Muscle of back (tissue), 3 donors: ENCODE measurements at regions not wholly inside any gene's neighbourhood (a gene's known extent, or its start where the extent isn't known, plus 50 kb on each side); places are given as distances from the start of the nearest gene placed in this dataset.

Experiments
- DNase-seq, 3 donors: peaks; one replicate each; pipeline versions ENCODE4 v3.0.0 to v3.0.0-alpha.2; 2013

DNA sequence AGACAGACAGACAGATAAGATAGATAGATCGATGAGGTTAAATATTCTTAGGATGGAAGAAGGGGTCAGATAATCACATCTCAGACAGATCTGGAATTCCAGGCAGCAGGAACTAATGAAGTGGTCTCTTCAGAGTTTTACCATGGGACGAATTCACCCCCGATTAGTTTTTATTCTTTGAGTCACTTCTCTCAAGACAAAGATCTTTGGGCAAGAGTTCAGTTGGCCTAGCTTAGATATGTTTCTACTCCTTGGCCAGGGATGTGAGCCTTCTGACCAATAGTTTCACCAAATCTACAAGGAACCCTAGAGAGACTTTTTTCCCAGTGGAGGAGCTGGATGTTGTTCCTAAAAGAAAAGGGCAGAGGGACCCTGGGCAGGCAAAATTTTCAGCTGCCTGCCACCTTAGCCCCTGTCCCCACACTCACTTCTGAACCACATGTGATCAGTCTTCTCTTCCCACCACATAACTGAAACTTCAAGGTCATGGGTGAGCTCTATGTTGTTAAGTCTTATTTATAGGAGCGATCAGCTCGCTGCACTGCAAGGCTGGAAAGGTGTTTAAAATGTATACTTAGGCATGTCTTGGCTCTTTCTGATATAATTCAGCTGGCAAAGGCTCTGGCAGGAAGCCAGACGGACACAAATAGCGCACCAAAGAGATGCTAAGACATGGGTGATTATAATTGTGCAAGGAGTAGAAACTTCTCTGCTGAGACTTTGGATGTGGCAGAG, 132.9 kb downstream of the PALM2AKAP2 start:
- peak in 1 of 3 donors; percentile 23 for DNase-seq

GRCh38 chr9:109913461-109913810, 133.4 kb downstream of the PALM2AKAP2 start:
- DNase-seq: no peak

DNA sequence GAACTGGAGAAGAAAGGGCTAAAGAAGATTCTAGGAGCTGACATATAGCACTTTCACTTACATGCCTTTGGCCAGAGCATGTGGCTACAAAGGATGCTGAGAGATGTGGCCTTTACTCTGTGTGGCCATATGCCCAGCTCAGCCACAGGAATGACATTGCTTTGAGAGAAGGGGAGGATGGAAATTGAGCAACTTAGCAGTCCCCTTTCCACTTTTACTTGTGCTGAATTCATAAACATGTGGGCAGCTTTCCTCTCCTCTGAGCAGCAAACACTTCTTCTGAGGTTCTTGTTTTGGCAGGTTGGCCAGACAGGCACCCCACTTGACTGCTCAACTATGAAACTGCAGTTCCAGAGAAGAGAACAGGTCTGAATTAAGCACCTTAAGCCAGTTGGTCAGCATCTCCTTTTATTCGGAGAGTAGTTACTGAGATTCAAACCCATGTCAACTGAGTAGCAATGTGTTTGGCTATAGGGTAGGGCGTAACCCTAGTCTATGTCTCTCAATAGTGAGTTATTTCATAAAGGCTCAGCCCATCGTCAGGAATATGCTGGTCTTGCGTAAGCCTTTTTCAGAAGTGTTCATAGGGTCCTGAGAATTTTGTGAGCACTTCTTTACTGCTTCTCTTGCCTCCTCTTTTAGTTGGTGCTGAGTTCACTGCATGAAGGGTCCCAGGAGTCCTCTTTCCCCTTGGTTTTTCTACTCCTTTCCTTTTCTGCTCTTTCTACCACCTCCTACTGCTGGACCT, 134.5 kb downstream of the PALM2AKAP2 start:
- no peak for DNase-seq

GRCh38 chr9:109916316-109916715, 136.3 kb downstream of the PALM2AKAP2 start:
- DNase-seq: no peak

GRCh38 chr9:109918339-109919163, 138.6 kb downstream of the PALM2AKAP2 start:
- DNase-seq: peak in 2 of 3 donors; percentile 19 to 48

DNA sequence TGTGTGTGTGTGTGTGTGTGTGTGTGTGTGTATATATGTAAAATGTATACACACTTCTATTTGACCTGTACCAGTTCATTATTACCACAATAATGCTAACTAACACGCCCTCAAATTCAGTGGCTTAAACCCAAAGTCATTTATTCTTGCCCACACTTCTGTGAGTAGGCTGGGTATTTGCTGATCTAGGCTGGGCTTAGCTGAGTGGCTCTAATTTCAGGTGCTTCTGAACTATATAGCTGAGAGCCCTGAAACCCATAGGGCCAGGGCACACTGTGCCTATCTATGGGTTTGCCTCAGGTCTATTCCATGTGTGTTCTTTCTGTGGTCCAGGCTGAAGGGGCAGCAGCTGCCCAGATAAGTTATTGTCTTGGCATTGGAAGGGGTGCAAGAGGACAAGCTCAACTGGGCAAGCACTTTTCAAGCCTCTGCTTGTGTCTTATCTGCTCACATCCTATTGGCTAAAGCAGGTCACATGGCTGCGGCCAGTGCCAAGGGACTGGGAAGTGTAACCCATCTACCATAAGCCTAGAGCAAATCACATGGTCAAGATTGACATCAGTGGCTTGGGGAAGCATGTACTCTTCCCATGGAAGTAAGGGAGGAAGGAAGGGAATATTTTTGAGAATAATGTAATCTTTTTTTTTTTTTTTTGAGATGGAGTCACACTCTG, 139.9 kb downstream of the PALM2AKAP2 start:
- DNase-seq: no peak

DNA sequence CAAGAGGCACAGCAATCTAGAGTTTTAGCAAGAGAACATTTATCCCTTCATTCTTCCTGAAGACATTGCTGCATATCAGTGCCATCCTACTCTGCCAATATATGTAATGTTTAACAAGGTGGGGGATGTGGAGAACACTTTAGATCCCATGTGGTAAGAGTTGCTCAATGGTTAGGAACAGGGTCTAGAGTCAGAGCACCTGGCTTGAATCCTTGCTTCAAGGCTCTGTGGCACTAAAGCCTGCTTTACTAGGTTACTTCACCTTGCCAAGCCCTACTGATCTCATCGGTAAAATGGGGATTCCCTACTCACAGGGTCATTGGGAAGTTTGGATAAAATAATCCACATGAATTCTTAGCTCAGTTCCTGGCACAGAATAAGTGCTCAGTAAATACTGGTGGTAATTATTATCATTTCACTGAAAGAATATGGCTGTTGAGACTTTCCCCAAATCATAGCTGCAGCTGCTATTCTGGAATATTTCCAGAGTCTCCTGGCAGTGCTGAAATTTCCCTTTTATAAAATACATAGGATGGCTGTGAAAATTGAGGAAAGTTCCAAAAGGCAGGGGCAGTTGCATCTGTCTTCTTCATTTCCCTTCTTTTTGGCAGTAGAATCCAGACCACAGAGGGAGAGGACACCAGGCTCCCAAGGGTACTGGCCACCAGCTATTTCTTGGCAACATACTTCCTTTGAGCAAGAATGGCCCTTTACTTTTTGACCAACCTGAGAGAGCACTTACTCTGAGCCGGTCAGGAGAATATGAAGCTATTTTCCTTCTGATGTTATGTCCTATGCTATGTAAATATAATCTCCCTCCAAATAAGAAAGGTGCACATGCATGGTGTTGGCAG, 142.8 kb downstream of the PALM2AKAP2 start:
- peak in 2 of 3 donors; percentile 79 to 90 for DNase-seq

DNA sequence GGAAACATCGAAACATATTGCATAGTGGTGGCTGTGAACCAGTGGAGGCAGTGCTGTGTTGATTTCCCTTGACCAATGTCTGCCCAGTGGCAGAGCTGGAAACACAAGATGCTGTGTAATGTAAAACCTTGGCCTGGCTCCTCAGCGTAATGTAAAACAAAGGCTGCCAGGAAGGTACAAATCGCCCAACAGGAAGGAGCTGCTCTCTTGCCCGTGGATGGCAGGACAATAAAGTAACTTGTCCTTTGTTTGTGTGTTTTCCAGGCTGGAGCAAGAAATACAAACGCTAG, 143.4 kb downstream of the PALM2AKAP2 start:
- peak in 2 of 3 donors; percentile 44 to 79 for DNase-seq

GRCh38 chr9:109923806-109924205, 143.8 kb downstream of the PALM2AKAP2 start:
- DNase-seq: no peak

DNA sequence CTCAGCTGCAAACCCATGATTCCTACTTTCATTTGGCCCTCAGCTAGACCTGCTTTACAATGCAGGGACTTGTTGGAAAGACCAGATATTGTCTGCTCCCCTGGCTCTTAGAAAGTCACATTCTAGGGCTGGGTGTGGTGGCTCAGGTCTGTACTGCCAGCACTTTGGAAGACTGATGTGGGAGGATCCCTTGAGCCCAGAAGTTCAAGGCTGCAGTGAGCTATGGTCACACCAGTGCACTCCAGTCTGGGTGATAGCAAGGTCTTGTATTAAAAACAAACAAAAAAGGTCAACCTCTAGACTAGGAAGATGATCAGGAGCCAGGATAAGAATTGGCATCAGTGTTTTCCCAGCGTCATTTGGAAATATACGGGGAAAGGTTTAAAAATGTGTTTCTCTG, 145.8 kb downstream of the PALM2AKAP2 start:
- no peak for DNase-seq

- DNase-seq: no peak
Observed at GRCh38 chr9:109926421-109926869, 146.4 kb downstream of the PALM2AKAP2 start.

GRCh38 chr9:109931623-109932022, 151.6 kb downstream of the PALM2AKAP2 start:
- no peak for DNase-seq

DNA sequence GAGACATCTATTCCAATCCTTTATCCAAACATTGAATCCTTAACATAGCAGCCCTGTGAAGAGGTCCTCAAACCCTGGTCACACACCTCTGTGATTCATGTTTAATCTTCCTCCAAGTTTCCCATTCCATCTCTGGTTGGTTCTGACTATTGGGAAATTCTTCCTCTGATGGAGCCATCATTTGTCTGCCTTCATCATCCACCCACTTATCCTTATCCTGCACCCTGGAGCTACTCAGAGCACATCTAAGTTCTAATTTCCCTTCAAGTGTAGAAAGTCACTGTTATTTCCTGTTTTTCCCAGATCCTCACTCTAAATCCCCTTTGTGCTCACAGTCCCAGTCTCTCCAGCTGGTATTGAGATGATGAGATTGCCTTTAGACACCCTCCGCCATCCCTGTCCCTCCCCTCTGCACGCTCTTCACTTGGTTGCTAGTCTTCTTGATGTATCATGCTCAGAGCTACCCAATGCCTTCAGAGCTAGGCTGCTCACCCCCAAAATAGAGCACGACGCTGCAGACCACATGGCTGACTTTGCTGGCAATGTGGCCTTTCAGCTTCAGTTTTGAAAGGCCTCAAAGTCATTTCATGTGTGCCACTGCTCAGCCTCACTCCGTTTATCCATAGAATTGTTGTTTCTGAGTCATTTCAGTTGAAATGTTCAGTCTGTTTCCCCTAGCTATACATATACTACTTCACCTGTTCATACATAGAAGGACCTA, 154.3 kb downstream of the PALM2AKAP2 start:
- DNase-seq: no peak

DNA sequence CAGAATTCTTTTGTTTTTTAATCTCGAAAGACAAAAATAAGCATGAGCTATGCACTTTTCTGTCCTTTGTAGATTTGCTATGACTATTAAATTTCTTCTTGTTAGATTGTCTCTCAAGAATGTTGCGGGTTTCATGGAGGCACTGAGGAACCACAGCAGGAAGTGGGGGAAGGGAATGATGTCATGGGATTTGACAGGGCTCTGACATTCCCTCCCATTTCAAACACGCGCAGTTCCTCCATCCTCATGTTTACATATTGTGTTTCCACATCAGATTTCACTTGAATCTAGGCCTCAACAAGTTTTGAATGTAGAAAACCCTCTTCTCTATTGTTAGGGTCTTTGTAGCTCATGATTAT, 154.8 kb downstream of the PALM2AKAP2 start:
- DNase-seq: peak in 1 of 3 donors; percentile 57

DNA sequence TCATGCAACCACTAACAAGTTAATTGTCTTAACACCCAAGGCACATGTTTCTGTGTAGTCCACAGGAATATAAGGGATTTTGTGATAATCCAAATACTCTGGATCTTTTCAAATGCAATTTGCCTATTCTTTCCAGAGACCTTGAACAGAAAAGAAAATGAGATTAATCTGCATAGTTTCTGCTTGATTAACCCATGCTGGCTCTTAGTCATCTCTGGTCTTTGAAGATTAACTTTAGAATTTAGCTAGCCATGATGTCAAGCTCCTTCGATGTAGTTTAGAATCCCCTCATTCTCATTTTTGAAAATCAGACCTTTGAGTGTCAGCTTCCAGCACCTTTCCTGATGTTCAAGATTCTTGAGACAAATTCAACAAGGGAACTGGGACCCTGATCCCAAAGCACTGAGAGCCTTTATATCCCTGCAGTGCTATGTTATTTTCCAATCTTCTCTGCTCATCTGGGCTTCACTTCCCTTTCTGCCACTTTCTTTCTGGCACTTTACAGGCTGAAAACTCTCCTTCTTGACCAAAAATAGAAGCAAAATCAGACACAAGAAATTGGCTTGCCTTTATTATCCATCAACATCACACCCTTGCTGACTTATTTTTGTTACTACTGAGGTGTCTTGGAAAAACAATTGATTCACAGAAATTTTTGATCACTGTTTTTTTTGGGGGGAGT, 155.5 kb downstream of the PALM2AKAP2 start:
- no peak for DNase-seq

DNA sequence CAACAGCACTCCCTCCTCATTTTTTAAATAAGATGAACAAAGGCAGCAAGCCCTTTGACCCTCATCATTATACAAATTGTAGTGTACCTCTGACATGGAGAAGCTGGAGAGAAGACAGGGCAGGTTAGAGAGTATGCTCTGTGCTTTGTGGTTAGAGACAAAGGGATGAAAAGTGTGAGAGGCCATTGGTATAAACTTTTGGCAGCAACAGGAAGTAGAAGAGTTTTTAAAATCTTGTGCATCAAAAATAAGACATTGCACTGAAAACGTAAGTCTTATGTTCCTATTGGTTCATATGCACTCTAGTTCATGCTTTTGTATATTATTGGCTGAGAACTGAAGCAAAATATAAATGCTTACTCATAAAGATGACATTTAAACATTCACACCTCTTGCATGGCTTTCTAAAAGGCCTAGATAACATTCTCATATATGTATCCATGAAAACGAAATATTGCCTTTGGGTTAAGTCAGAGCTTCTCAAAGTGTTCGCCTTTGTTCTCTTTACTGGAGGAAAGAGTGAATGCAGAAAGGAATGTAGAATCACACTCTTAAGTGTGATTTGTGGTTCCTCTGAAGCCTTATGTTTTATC, 158.0 kb downstream of the PALM2AKAP2 start:
- DNase-seq: no peak

DNA sequence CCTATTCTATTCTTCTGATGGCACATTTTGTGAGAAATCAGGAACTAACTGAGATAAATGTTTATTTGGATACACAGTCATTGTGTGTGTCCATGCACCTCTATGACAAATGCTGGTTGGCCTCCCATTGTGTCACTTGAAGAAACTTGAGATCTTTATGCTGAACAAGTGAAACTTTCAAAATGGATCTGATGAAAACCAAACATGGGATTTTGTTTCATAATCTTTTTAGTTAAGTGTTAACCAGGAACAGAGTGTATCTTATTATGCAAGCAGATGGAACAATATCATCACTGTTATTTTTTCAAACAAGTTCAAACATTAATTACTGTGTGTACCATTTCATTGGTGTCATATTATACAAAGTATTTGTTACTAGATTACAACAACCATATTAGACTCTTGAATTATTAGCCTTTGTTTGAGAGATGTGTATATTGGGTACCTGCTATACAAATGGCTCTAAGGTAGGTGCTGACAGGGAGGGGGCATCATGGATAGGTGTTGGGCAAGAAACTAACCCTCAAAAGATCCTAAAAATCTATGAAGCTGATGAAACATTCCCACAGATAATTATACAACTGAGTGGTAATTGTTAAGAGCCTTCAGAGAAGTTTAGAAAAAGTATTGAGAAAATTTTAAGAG, 159.8 kb downstream of the PALM2AKAP2 start:
- no peak for DNase-seq

GRCh38 chr9:109940561-109940960, 160.6 kb downstream of the PALM2AKAP2 start:
- DNase-seq: no peak

DNA sequence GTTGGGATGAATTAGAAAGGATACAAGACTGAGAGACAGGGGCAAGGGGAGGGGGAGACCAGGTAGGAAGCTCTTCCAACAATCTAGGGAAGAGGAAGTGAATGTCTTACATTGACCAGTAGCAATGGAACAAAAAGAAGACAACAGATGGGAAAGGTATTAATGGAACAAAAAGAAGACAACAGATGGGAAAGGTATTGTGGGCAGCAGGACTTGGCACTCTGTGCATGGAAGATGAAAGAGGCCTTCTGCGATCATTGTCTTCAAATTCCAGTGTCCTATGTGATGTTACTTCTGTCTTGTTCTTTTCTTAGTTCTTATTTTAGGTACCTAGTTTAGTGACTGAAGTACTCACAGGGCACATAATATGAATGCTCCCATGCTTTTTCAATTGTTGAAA, 161.8 kb downstream of the PALM2AKAP2 start:
- DNase-seq: no peak
